ENCODE measurements at regions not wholly inside any gene's neighbourhood (a gene's known extent, or its start where the extent isn't known, plus 50 kb on each side); places are given as distances from the start of the nearest gene placed in this dataset.

- Histone ChIP-seq H3K27ac (ENCODE audit: low read length) (no peak overlapping the region), H3K36me3 (ENCODE audit: insufficient read depth, low read length) (no peaks in the 10 kb centered on the region), H3K79me2 (replicated peaks; ENCODE audit: insufficient read depth, low read length) (no peaks in the 10 kb centered on the region), H3F3A (ENCODE audit: insufficient read depth, low read length, poor library complexity, severe bottlenecking) (no peaks in the 10 kb centered on the region), H3K9ac (ENCODE audit: low read length) (no peak overlapping the region), H3K9me3 (ENCODE audit: low read length) (no peaks in the 10 kb centered on the region), H3K4me2 (ENCODE audit: low read length) (no peak overlapping the region), H4K20me1 (ENCODE audit: insufficient read depth) (no peaks in the 10 kb centered on the region), H3K4me3 (ENCODE audit: low read length) (no peak overlapping the region), H3K27me3 (ENCODE audit: insufficient read depth, low read depth, low read length) (no peaks in the 10 kb centered on the region), H3K9me2 (ENCODE audit: insufficient read depth, low read length) (no peaks in the 10 kb centered on the region), H2AFZ (ENCODE audit: low read depth, low read length) (no peak overlapping the region)
- no peak for TF ChIP-seq MXI1 (conservative IDR thresholded peaks at IDR 0.05; ENCODE audit: poor library complexity, severe bottlenecking)
- TF ChIP-seq, protein P1, sequence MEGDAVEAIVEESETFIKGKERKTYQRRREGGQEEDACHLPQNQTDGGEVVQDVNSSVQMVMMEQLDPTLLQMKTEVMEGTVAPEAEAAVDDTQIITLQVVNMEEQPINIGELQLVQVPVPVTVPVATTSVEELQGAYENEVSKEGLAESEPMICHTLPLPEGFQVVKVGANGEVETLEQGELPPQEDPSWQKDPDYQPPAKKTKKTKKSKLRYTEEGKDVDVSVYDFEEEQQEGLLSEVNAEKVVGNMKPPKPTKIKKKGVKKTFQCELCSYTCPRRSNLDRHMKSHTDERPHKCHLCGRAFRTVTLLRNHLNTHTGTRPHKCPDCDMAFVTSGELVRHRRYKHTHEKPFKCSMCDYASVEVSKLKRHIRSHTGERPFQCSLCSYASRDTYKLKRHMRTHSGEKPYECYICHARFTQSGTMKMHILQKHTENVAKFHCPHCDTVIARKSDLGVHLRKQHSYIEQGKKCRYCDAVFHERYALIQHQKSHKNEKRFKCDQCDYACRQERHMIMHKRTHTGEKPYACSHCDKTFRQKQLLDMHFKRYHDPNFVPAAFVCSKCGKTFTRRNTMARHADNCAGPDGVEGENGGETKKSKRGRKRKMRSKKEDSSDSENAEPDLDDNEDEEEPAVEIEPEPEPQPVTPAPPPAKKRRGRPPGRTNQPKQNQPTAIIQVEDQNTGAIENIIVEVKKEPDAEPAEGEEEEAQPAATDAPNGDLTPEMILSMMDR (IDR thresholded peaks at IDR 0.05; ENCODE audit: poor library complexity, severe bottlenecking), result no peak
- no peak for TF ChIP-seq EZH2 (IDR thresholded peaks at IDR 0.05; ENCODE audit: borderline replicate concordance, insufficient read depth, low read length, poor library complexity, severe bottlenecking)
- no peak for TF ChIP-seq POLR2AphosphoS5 (IDR thresholded peaks at IDR 0.05)
- TF ChIP-seq TAF1 (IDR thresholded peaks at IDR 0.05; ENCODE audit: low read depth), result no peak
- TF ChIP-seq RAD21 (conservative IDR thresholded peaks at IDR 0.05), result no peak
- no peak for TF ChIP-seq EP300 (conservative IDR thresholded peaks at IDR 0.05; ENCODE audit: poor library complexity, severe bottlenecking)
- TF ChIP-seq, protein P2, sequence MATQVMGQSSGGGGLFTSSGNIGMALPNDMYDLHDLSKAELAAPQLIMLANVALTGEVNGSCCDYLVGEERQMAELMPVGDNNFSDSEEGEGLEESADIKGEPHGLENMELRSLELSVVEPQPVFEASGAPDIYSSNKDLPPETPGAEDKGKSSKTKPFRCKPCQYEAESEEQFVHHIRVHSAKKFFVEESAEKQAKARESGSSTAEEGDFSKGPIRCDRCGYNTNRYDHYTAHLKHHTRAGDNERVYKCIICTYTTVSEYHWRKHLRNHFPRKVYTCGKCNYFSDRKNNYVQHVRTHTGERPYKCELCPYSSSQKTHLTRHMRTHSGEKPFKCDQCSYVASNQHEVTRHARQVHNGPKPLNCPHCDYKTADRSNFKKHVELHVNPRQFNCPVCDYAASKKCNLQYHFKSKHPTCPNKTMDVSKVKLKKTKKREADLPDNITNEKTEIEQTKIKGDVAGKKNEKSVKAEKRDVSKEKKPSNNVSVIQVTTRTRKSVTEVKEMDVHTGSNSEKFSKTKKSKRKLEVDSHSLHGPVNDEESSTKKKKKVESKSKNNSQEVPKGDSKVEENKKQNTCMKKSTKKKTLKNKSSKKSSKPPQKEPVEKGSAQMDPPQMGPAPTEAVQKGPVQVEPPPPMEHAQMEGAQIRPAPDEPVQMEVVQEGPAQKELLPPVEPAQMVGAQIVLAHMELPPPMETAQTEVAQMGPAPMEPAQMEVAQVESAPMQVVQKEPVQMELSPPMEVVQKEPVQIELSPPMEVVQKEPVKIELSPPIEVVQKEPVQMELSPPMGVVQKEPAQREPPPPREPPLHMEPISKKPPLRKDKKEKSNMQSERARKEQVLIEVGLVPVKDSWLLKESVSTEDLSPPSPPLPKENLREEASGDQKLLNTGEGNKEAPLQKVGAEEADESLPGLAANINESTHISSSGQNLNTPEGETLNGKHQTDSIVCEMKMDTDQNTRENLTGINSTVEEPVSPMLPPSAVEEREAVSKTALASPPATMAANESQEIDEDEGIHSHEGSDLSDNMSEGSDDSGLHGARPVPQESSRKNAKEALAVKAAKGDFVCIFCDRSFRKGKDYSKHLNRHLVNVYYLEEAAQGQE (IDR thresholded peaks at IDR 0.05; ENCODE audit: borderline replicate concordance), result no peak
- no peak for TF ChIP-seq SMC3 (conservative IDR thresholded peaks at IDR 0.05; ENCODE audit: poor library complexity)
Measured at GRCh38 chrX:35711281-35711680, 86.9 kb upstream of the MAGEB16 start.

DNA sequence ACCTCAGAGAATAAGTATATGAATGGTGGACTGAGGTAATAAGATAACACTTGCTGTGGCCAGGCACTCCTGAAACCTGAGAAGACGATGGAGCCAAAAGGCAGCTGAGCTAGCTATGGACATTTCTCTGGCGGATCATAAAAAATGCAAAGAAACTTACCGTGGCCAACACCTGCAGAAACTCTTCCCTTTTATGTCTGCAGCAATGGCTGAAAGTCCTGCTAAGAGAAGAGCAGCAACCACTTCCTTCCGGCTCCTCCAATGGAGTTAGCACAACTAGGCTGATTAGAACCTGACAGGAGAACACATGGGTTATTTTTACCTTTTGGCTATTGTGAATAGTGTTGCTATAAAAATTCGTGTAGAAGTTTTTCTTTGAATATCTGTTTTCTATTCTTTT, 76.0 kb upstream of the MAGEB16 start:
- Histone ChIP-seq H2AFZ (ENCODE audit: low read depth, low read length) (no peak overlapping the region), H3F3A (ENCODE audit: insufficient read depth, low read length, poor library complexity, severe bottlenecking) (no peaks in the 10 kb centered on the region), H3K27ac (ENCODE audit: low read length) (no peak overlapping the region), H4K20me1 (ENCODE audit: insufficient read depth) (no peaks in the 10 kb centered on the region), H3K9me2 (ENCODE audit: insufficient read depth, low read length) (no peaks in the 10 kb centered on the region), H3K79me2 (replicated peaks; ENCODE audit: insufficient read depth, low read length) (no peaks in the 10 kb centered on the region), H3K27me3 (ENCODE audit: insufficient read depth, low read depth, low read length) (no peaks in the 10 kb centered on the region), H3K9me3 (ENCODE audit: low read length) (no peaks in the 10 kb centered on the region), H3K36me3 (ENCODE audit: insufficient read depth, low read length) (no peaks in the 10 kb centered on the region), H3K9ac (ENCODE audit: low read length) (no peak overlapping the region), H3K4me2 (ENCODE audit: low read length) (no peak overlapping the region), H3K4me3 (ENCODE audit: low read length) (no peak overlapping the region)
- TF ChIP-seq MXI1 (conservative IDR thresholded peaks at IDR 0.05; ENCODE audit: poor library complexity, severe bottlenecking), result no peak
- no peak for TF ChIP-seq POLR2AphosphoS5 (IDR thresholded peaks at IDR 0.05)
- TF ChIP-seq TAF1 (IDR thresholded peaks at IDR 0.05; ENCODE audit: low read depth), result no peak

GRCh38 chrX:35726176-35726575, 72.0 kb upstream of the MAGEB16 start:
- H3K27me3 ChIP-seq (ENCODE audit: insufficient read depth, low read depth, low read length), result no peaks in the 10 kb centered on the region
- no peak overlapping the region for H3K4me2 ChIP-seq (ENCODE audit: low read length)
- H3F3A ChIP-seq (ENCODE audit: insufficient read depth, low read length, poor library complexity, severe bottlenecking), result no peaks in the 10 kb centered on the region
- H3K9ac ChIP-seq (ENCODE audit: low read length), result no peak overlapping the region
- H2AFZ ChIP-seq (ENCODE audit: low read depth, low read length), result no peak overlapping the region
- H4K20me1 ChIP-seq (ENCODE audit: insufficient read depth), result no peaks in the 10 kb centered on the region
- H3K9me3 ChIP-seq (ENCODE audit: low read length), result no peaks in the 10 kb centered on the region
- H3K9me2 ChIP-seq (ENCODE audit: insufficient read depth, low read length), result no peaks in the 10 kb centered on the region
- no peak for TF ChIP-seq RAD21 (conservative IDR thresholded peaks at IDR 0.05)
- H3K27ac ChIP-seq (ENCODE audit: low read length), result no peak overlapping the region
- H3K36me3 ChIP-seq (ENCODE audit: insufficient read depth, low read length), result no peaks in the 10 kb centered on the region
- H3K79me2 ChIP-seq (replicated peaks; ENCODE audit: insufficient read depth, low read length), result no peaks in the 10 kb centered on the region
- H3K4me3 ChIP-seq (ENCODE audit: low read length), result no peak overlapping the region

All from neural cell (in vitro differentiated cells).